NCI-H345 treated with DMSO at 0.1 percent for 48 hours (cell line): ENCODE measurements at regions not wholly inside any gene's neighbourhood (a gene's known extent, or its start where the extent isn't known, plus 50 kb on each side); places are given as distances from the start of the nearest gene placed in this dataset.
"Not testable (repeated sequence)": the region's sequence is repeated elsewhere in the genome, so short reads cannot be mapped to it uniquely, and the experiment has no call there.

ENCODE experiments used
- DNase-seq: peaks from one replicate; lab custom pipeline; 2025; ENCODE audit not compliant: unreplicated experiment; lab: John Stamatoyannopoulos, UW

DNA sequence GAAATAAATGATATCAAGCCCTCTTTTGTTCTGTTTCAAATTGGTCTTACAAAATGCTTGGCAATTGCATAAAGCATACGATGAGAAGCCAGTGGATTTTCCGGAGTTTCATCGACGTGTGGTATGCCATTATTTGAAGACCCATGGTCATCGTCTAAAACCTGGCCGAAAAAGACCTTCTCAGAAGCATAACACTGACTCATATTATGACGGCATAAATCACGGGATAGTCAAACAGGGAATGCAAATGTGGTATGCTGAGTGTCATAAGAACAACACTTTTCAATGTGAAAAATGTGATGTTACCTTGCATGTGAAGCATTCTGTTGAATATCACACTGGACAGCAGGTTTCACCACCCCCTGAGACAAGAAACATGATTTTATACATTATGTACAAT lies 695.2 kb downstream of the GRXCR1 start:
- DNase-seq = no peak

DNA sequence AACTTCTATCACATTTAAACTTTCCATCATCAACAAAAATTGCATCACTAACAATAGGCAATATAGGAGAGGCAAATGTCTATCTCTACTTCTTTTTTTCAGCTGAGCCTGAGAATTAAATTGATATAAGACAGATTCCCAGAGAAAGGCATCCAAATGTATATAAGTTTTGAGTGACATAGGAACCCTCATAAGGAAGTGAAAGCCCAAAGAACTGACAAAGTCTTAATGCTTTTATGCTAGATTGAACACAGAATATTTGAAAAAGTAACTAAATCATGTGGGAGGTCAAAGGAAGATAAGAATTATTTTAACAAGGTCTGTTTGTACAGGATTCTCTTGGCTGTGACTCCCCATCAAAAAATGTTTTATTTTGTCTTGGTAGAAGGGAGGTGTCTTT lies 714.9 kb downstream of the GRXCR1 start:
- DNase-seq = no peak

DNA sequence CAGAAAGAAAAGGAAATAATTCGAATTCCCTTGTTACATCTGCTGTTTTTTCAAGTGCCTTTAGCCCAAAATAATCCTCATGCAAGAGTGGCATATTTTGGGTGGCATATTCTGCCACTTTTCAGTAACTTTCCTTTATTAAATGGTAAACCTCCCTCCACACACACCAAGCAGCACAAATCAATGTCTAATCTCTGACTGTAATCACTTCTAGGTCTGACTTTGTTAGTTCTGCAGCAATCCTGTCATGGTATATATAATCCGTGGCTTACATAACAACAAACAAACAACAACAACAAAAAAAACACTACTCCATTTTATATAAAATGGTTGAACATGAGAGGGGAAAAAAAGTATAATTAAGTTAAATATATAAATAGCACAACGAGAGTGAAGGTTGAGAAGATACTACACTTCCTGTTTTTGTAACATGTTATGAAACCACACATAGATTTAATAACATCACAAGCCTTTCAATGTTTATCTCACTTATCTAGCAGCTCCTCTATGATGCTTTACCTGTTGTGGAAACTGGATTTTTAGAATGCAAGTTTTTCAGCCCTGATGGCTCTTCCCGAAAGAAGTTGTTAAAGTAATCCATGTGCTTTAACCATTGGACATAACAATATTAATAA lies 715.4 kb downstream of the GRXCR1 start:
- DNase-seq = no peak

DNA sequence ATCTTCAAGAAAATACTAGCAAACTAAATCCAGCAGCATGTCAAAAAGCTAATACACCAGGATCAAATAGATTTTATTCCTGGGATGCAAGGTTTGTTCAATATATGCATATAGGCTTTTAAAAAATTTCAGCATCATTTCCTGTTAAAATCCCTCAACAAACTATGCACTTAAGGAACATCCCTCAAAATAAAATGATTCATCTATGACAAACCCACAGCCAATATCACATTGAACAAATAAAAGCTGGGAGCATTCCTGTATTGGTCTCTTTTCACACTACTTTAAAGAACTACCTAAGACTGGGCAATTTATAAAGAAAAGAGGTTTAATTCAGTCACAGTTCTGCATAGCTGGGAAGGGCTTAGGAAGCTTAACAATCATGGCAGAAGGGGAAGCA lies 726.7 kb downstream of the GRXCR1 start:
- DNase-seq = no peak

DNA sequence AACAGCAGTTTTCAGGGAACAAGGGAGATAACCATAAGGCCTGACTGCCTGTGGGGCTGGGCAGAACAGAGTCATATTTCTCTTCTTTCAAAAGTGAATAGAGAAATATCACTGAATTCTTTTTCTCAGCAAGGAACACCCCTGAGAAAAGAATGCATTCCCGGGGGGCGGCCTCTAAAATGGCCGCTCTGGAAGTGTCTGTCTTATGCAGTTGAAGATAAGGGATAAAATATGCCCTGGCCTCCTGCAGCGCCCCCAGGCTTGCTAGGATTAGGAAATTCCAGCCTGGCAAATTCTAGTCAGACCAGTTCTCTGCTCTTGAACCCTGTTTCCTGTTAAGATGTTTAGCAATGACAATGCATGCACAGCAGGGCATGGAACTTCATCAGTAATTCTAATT lies 745.4 kb downstream of the GRXCR1 start:
- not testable (repeated sequence) for DNase-seq

DNA sequence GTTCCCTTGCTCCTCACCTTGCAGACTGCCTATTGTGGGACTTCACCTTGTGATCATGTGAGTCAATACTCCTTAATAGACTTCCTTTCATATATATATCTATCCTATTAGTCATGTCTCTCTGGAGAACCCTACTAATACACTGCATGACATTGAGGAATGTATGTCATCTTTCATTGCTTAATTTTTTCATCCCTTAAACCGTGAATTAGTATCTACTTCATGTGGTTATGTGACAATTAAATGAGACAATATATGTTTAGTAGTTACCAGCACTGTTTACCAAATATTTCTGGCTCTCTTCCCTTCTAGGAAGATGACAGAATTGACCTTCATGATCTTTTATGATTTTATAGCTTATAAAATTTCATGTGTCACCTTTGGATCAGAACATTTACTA lies 759.5 kb downstream of the GRXCR1 start:
- no peak for DNase-seq

DNA sequence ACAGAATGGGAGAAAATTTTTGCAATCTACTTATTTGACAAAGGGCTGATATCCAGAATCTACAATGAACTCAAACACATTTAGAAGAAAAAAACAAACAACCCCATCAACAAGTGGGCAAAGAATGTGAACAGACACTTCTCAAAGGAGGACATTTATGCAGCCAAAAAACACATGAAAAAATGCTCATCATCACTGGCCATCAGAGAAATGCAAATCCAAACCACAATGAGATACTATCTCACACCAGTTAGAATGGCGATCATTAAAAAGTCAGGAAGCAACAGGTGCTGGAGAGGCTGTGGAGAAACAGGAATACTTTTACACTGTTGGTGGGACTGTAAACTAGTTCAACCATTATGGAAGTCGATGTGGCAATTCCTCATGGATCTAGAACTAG lies 767.0 kb downstream of the GRXCR1 start:
- DNase-seq = not testable (repeated sequence)

DNA sequence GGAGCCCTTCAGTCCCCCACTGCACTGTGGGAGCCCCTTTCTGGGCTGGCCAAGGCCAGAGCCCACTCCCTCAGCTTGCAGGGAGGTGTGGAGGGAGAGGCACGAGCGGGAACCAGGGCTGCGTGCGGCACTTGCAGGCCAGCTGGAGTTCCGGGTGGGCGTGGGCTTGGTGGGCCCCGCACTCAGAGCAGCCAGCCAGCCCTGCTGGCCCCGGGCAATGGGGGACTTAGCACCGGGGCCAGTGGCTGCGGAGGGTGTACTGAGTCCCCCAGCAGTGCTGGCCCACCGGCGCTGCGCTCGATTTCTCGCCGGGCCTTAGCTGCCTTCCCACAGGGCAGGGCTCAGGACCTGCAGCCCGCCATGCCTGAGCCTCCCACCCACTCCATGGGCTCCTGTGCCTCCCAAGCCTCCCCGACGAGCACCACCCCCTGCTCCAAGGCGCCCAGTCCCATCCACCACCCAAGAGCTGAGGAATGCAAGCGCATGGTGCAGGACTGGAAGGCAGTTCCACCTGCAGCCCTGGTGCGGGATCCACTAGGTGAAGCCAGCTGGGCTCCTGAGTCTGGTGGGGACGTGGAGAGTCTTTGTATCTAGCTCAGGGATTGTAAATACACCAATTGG lies 776.2 kb downstream of the KCTD8 start:
- not testable (repeated sequence) for DNase-seq

DNA sequence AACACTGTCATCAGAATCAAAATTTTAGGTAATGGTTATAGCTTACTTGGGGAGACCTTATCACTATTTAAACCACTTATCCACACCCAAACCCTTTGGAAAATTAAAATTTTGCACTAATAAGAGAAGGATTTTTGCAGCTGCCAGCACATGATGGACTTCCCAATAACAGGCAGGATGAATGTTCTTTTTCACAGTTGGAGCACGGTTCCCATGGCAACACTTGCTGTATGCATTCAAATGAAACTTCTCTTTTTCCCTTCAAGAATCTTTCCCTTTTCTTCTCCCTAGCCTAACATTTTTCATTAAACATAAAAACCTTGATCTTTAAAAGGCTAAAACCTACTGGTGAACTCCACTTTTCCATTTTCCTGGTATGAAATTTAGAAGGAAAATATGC lies 768.2 kb downstream of the KCTD8 start:
- no peak for DNase-seq

DNA sequence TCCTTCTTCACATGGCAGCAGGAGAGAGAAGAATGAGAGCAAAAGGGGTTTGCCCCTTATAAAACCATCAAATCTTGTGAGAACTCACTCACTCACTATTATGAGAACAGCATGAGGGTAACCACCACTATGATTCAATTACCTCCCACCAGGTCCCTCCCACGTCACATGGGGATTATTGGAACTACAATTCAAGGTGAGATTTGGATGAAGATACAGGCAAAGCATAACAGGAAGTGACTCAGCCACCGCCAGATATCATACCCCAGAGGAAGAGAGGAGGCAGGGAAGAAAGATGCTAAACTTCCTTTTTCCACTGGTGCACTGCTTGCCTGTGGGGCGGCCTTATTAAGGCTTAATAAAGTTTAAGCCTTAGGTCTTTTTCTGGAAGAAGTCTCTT lies 766.1 kb downstream of the KCTD8 start:
- DNase-seq = no peak

DNA sequence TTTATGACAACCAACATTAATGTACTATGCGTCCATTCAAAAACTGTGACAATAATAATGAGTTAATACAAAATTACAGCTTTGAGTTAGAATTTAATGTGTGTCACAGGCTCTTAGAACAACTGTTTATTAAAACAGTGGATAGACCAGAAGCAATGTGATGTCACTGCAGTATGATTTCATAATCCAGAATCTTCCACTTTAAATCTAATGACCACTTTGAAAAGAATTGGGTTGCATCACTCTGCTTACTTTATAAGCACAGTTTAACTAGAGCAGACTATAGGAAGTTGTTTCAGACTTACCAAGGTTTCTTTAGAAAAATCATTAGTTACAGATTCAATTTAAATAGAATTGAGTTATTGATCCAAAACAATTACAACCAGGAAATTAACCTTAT lies 758.5 kb downstream of the KCTD8 start:
- DNase-seq = no peak

DNA sequence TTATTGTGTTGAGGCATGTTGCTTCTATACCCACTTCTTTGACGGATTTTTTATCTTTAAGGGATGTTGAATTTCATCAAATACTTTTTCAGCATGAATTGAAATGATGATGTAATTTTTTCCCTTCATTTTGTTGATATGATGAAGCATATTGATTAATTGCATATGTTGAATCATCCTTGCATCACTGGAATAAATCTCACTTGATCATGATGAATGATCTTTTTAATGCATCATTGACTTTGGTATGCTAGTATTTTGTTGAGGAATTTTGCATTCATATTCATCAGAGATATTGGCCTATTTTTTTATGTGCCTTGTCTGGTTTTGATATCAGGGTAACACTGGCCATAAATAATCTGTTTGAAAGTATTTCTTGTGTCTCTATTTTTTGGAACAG lies 754.7 kb downstream of the KCTD8 start:
- DNase-seq = no peak

DNA sequence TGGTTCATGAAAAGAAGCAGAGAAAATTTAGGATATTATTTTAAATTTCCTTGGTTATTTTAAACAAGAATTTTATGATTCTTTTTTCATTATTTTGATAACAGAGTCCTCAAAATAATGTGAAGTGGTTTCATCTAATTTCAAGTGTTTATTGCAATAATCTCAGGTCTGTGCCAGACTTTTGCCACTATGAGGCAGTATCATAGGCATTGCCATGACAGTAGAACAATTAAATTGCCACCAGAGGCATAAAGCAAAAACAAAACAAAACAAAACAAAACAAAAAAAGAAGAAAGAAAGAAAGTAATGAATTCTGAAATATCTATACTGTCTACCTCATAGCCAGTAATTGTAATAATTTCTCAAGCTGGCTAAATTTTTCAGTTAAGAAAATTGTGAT lies 739.2 kb downstream of the KCTD8 start:
- no peak for DNase-seq

DNA sequence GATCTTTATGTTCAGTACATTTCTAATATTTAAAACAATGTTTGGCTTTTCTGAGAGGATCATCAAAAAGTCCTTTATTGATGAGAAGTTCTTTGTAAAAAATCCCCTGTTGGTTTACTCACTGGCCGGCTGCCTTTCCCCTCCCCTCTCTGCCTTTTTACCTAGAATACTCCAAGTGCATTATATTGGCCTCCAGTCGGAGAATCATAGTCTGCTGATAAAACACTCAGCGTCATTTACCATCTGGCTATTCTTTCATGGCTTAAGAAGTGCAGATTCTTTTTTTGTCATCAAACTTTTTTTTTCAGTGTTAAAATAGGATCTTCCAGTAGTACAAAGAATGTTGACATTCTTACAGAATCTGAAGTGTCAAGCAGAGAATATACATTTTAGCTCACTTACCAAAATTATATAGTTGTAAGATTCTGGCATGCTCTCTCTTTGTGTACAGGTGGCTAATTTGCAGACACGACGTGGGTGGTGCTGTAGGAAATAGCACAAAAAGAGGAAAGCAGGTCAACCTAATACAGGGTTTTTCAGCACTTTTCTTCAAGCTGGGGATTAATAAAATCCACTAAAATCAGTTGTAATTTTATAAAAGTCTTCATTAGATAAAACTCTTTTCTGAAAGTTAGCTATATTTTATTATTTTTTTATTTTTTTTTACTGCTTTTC lies 731.8 kb downstream of the KCTD8 start:
- no peak for DNase-seq

DNA sequence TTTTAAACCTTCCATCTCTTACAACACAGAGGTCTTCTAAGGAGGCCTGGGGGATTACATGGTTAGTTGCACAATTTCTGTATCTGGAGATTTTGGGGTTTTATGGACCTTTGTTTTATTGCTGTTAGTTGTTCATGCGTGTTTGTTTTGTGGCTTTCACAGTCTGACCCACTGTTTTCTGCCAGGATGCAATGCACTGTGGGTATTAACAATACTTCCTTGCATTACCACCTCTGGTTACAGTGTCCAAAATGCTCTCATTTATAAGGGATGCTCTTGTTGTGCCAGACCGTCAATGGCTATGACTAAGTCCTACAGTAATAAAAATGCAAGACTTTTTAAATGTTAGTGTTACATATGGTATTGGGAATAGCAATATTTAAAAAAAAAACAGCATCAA lies 730.2 kb downstream of the KCTD8 start:
- DNase-seq = no peak

DNA sequence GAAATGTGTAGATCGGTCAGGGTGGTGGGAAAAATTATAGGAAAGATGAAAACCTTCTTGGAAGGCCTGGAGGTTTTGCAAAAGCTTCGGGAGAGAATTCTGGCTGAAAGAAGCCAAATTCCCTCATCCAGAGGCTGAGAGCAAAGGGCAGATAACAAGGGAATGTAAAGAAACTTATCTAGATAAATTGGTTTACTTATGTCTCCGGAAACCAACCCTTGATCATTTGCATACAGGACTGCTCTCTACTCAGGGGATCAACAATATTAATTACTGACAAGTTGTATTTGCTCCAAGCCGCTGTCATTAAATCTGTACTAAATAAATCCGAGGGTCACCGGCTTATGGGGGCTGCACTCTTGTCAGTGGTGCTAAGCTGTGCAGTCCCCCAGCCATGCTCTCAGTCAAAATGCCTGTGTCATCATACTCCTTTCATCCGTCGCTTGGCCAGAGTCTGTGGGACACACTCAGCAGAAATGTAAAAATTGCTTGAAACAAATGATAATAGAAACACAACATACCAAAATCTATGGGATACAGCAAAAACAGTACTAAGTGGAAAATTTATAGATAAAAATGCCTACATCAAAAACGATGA lies 715.7 kb downstream of the KCTD8 start:
- no peak for DNase-seq

DNA sequence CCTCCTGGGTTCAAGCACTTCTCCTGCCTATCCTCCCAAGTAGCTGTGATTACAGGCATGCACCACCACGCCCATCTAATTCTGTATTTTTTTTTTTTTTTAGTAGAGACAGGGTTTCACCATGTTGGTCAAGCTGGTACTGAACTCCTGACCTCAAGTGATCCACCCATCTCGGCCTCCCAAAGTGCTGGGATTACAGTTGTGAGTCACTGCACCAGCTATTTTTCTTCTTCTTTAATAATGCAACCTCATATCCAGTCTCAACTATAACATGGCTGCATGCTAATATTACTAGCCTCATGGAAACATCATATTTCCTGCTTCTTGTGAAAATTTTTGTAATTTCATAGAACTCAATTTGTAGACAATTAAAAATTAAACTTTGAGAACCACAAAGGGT lies 706.5 kb downstream of the KCTD8 start:
- no peak for DNase-seq

DNA sequence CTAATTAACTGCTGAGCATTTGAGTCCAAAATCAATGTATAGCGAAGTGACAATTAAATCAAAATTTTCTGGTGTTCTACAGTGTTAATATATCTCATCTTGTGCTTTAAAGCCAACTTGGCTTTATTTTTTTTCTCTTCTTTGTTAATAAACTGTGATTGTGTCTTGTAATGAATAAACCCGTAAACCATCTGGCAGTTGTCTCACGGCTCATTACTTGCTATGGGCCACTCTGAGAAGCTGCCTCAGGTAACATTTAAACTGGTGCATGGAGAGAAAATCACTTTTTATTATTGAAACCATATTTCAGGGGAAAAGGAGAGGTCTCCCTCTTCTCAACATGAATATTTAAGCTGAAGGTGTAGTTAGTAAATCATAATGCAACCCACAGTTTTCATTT lies 694.0 kb downstream of the KCTD8 start:
- no peak for DNase-seq

DNA sequence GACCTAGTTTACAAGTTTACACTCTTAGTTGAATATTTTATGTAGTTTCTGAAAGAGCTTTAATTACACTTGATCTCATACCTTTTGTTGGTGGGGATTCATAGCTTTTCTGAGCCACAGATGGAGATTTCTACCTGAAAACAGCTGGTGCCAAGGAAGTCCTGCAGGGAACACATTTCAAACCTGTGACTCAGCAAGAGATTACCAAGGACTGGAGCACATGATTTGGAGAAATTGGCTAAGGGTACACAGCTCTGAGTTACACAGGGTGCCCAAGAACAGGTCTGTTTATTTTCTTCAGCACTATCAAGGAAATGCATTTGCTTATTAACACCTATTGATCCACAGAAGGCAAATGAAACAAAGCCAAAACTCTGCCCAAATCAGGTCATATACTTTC lies 691.5 kb downstream of the KCTD8 start:
- DNase-seq = no peak

DNA sequence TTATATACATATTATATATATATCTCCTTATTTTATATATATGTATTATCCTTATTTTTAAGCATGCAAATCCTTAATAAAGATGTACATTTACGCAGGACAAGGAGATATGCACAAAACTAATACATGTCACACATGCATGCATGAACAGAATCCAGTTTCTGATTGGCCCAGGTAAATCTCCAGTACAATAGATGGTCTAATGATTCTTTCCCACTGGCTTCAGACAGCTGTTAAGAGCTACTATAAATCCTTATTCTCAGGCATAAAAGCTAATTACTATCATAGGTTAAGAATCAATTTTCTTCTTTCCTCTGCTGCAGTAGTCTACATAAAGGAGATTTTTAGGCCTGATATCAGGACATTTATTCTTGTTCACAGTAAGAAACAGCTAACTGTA lies 689.8 kb downstream of the KCTD8 start:
- no peak for DNase-seq

DNA sequence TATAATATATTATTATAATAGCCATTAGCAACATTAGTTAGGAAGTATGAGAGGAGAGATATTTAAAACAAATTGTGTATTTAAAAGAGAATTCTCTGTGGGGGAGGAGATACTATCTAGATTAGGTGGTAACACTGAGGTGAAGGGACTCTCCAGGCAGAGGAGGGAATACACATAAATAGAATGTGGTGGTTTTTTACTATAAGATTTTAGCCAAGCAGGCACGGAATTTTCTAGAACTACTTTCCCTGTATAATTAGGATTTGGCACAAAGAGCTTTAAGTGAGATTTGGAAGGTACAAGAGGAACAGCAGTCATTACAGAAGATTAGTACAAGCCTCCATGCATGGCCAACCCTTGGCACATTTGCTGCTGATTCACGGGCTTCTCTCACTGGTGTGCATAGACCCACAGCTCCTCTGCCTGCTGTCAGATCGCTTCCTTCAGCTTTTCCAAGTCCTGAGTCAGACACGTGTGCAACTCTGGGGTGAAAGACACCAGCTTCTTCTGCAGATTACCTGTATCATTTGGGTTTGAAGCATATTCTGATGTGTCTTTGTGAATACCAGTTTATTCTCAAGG lies 685.5 kb downstream of the KCTD8 start:
- DNase-seq = no peak

DNA sequence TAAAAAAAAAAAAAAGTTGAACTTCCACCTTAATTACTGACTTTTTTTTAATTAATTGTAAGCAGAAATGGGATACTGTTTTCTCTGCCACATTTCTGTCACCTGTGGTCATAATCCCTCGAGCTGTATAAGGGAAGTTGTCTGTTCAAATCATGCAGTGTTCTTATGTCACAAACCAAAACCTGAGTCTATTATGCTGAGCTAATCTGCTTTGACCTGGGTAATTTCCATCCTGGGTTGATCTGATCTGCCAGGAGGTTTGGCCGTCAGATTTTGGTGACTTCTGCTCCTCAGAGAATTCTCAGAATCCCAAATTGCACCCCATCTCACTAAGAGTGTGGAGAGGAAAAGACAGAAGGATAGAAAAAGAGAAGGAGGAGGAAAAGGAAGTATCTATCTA lies 683.1 kb downstream of the KCTD8 start:
- DNase-seq = no peak
